Osteoblast (primary cell): ENCODE measurements at regions not wholly inside any gene's neighbourhood (a gene's known extent, or its start where the extent isn't known, plus 50 kb on each side); places are given as distances from the start of the nearest gene placed in this dataset.

ENCODE experiments used
- DNase-seq: peaks from one replicate; pipeline ENCODE4 v3.0.0; 2011; ENCODE audit warnings: low spot score, mixed read lengths; ENCODE audit not compliant: insufficient read length; ENCODE audit errors: missing footprints
- H2AFZ ChIP-seq: 2 replicates; pipeline ENCODE4 v1.6.0; 2011; ENCODE audit warnings: mild to moderate bottlenecking, low read length
- H3K27ac ChIP-seq: 2 replicates; pipeline ENCODE4 v1.5.1; 2011; ENCODE audit warnings: mild to moderate bottlenecking, low read depth, low read length, moderate library complexity
- H3K27me3 ChIP-seq: 2 replicates; pipeline ENCODE4 v1.6.0; 2012; ENCODE audit warnings: mild to moderate bottlenecking, control low read depth, inconsistent platforms, low read length, moderate library complexity; ENCODE audit not compliant: insufficient read depth
- H3K36me3 ChIP-seq: 2 replicates; pipeline ENCODE4 v1.5.1; 2011; ENCODE audit warnings: mild to moderate bottlenecking, low read length, control low read depth, moderate library complexity; ENCODE audit not compliant: insufficient read depth
- H3K4me1 ChIP-seq: 2 replicates; pipeline ENCODE4 v1.5.1; 2011; ENCODE audit warnings: mild to moderate bottlenecking, low read length, control low read depth, moderate library complexity; ENCODE audit not compliant: insufficient read depth
- H3K4me2 ChIP-seq: 2 replicates; pipeline ENCODE4 v1.6.0; 2011; ENCODE audit warnings: mild to moderate bottlenecking, low read length; ENCODE audit not compliant: insufficient read depth
- H3K4me3 ChIP-seq: fragments of 200-600 bp; sonication (generic); 3 replicates; pipeline ENCODE4 v1.5.1; 2012; ENCODE audit warnings: mild to moderate bottlenecking, low read length, inconsistent platforms; ENCODE audit not compliant: insufficient read depth
- H3K79me2 ChIP-seq: 2 replicates; pipeline ENCODE4 v1.6.0; 2012; ENCODE audit warnings: mild to moderate bottlenecking, low read length, control low read depth, inconsistent platforms; ENCODE audit not compliant: insufficient read depth
- H3K9me3 ChIP-seq: 2 replicates; pipeline ENCODE4 v1.5.1; 2011; ENCODE audit warnings: low read depth, low read length, control low read depth
- H4K20me1 ChIP-seq: 2 replicates; pipeline ENCODE4 v1.6.0; 2012; ENCODE audit warnings: mild to moderate bottlenecking, low read length, control low read depth; ENCODE audit not compliant: insufficient read depth
- CTCF ChIP-seq: IDR thresholded peaks from 2 replicates; pipeline ENCODE4 v1.5.1; 2011; ENCODE audit warnings: mild to moderate bottlenecking, low read depth, low read length, moderate library complexity; ENCODE audit errors: extremely low read depth

GRCh38 chr18:66428795-66429194 lies 175.1 kb downstream of the CDH19 start:
- DNase-seq: no peak
- no peaks in the 10 kb centered on the region for H3K4me1 ChIP-seq
- no peak overlapping the region for H3K27ac ChIP-seq
- H4K20me1 ChIP-seq: no peaks in the 10 kb centered on the region
- H3K36me3 ChIP-seq: no peaks in the 10 kb centered on the region
- TF ChIP-seq CTCF: no peak
- no peaks in the 10 kb centered on the region for H3K79me2 ChIP-seq
- no peak overlapping the region for H3K4me2 ChIP-seq
- no peaks in the 10 kb centered on the region for H3K9me3 ChIP-seq
- H3K4me3 ChIP-seq: no peak overlapping the region
- no peaks in the 10 kb centered on the region for H3K27me3 ChIP-seq
- H2AFZ ChIP-seq: no peak overlapping the region

DNA sequence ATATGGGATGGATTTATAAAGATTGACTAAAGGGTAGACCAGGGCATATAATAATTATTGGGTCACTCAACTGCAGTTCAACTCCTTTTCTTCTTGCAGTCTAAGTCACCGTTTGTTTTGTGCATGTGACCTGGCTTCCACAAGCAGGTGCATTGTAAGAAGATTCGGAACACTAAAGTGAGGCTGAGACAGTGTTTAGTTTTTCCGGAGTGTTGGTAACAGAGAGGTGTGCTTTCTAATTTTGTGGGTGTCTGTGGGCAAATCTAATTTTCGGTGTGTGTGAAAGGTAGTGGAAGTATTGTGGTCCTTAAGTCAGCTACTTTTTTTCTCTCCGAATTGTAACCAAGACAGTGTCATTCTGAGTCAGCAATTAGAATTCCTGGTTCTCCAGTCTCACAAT lies 184.5 kb downstream of the CDH19 start:
- no peak overlapping the region for H2AFZ ChIP-seq
- H3K36me3 ChIP-seq: no peaks in the 10 kb centered on the region
- no peaks in the 10 kb centered on the region for H3K79me2 ChIP-seq
- no peak overlapping the region for H3K27ac ChIP-seq
- no peak for DNase-seq
- no peak overlapping the region for H3K4me2 ChIP-seq
- H3K27me3 ChIP-seq: no peaks in the 10 kb centered on the region
- no peaks in the 10 kb centered on the region for H4K20me1 ChIP-seq
- no peaks in the 10 kb centered on the region for H3K4me1 ChIP-seq
- H3K4me3 ChIP-seq: no peak overlapping the region
- no peak for TF ChIP-seq CTCF
- H3K9me3 ChIP-seq: peaks cover 6% of the 10 kb centered on the region

- Histone ChIP-seq H3K4me3 (no peak overlapping the region), H3K27ac (no peak overlapping the region), H4K20me1 (no peaks in the 10 kb centered on the region), H3K9me3 (no peaks in the 10 kb centered on the region), H3K79me2 (no peaks in the 10 kb centered on the region), H3K27me3 (no peaks in the 10 kb centered on the region), H3K4me1 (no peaks in the 10 kb centered on the region), H3K36me3 (no peaks in the 10 kb centered on the region), H3K4me2 (no peak overlapping the region), H2AFZ (no peak overlapping the region)
- no peak for DNase-seq
- TF ChIP-seq CTCF: no peak
These were observed 193.2 kb downstream of the CDH19 start for GRCh38 chr18:66410692-66411091.

DNA sequence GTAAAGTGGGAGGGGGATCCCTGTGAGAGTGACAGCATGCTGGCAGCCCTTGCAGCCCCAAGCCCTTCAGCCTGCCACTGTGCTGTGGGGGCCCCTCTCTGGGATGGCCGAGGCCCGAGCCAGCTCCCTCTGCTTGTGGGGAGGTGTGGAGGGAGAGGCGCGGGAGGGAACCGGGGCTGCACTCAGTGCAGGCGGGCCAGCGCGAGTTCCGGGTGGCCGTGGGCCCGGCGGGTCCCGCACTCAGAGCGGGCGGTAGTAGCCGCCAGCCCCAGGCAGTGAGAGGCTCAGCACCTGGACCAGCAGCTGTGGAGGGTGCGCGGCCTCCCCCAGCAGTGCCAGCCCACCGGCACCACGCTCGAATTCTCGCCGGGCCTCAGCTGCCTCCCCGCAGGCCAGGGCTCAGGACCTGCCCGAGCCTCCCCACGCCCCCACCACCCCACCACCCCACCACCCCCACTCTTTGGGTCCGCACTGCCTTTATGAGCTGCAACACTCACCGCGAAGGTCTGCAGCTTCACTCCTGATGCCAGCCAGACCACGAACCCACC lies 208.1 kb downstream of the CDH19 start:
- no peaks in the 10 kb centered on the region for H3K79me2 ChIP-seq
- no peak overlapping the region for H3K4me2 ChIP-seq
- no peak overlapping the region for H3K4me3 ChIP-seq
- H3K36me3 ChIP-seq: no peaks in the 10 kb centered on the region
- H3K4me1 ChIP-seq: no peaks in the 10 kb centered on the region
- DNase-seq: no peak
- H3K27ac ChIP-seq: no peak overlapping the region
- H4K20me1 ChIP-seq: no peaks in the 10 kb centered on the region
- no peak for TF ChIP-seq CTCF
- H3K27me3 ChIP-seq: no peaks in the 10 kb centered on the region
- H2AFZ ChIP-seq: no peak overlapping the region
- peaks cover 3% of the 10 kb centered on the region for H3K9me3 ChIP-seq
